ENCODE measurements at regions not wholly inside any gene's neighbourhood (a gene's known extent, or its start where the extent isn't known, plus 50 kb on each side); places are given as distances from the start of the nearest gene placed in this dataset.
"Not testable (repeated sequence)": the region's sequence is repeated elsewhere in the genome, so short reads cannot be mapped to it uniquely, and the experiment has no call there.

DNA sequence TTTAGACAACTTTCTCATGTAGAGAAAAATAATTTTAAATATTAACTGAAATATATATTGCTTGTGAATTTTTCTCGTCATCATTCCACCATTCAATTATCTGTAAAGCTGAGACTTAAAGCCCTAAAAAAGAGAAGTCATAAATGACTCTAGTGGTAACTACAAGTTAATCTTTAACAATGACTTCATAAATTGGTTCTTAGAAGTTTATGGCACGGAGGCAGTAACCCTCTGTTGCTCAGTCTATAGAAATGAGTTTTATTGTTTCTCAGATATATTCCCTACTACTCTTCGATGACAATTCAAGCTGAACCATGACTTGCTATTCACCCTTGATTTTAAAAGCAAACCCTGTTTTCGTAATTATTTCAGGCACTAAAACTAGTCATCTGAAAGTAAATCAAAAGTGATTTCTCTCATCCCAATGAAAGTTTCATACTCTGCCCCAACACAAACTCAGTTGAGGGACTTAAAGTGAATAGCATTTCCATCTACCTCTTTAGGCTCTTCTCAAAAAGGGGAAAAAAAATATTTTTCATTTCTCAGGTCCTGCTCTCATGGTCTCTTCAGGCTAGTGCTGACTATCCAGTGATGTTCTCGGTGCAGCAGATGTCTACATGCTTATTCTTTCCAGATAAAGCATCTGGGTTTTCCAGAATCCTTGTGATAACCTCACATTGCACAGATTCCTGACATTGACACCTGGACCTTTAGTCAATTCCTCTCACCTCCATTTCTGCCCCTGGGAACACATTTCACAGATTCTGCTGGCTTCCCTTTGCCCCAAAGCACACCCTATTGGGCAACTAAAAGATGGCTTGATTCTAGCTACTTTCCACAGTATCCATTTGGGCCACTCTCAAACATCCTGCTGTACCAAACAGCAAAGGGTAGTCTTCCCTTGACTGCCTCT, 207.8 kb upstream of the LRATD1 start:
- no peak for DNase-seq (ENCODE audit: low read depth in 2 of 2)

DNA sequence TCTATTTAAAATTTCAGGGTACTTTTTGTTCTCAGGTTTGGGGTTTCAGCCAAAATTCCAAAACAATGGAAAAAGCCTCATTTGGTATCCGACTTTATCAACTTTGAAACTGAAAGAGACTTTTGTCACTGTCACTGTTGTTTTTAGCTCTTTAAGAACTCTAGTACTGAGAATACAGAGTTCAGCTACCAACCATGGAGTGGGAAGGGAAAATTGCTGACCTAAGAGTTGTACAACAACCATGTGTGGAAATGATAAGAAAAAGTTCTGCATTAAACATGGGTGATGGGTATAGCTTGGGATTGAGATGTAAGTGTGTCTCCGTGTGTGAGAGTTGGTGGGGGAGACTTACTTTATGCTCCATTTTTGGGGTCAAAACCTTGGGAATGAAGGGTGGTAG, 206.6 kb upstream of the LRATD1 start:
- DNase-seq (ENCODE audit: low read depth in 2 of 2), result no peak

DNA sequence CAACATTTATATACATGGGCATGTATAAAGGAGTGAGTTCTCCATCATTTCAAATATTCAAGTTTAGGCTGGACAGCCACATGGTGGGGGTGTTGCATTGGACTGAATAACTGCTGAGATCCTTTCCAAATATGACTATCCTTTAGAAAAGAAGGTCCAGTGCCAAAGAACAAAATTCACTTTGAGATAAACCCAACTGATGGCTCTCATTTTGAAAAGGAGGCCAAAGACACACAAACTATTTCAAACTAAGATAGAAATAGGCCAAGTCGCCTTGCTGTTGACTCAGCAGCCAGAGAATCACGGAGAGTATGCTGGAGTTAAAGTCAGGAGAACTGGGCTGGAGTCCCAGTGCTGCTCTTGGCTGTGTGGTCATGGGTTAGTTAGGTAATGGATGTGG, 204.5 kb upstream of the LRATD1 start:
- DNase-seq (ENCODE audit: low read depth in 2 of 2), result no peak

DNA sequence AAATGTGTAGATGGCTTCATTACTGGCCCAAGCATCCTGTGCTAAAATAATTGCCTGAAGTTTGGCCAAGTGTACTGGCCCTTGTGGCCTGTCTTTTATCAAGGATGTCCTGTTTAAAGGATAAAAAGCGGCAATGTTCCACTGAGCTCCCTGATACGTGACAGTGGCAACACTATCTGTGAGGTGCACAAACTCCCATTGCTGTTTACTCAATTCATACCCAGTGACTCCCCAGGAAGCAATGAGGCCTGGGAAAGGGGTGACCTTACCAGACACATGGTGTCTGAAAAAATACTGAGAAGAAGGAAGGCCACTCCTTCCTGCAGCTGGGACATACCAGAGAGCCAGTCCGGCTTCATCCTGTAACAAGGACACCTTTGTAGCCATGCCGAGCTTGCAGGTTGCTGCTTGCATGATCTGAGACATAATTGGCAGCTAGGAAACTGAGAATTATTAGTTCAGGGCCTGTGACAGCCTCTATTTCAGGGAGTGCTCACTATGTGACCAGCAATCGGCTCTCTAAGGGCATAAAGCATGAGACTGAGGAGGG, 198.5 kb upstream of the LRATD1 start:
- DNase-seq (ENCODE audit: low read depth in 2 of 2), result no peak

DNA sequence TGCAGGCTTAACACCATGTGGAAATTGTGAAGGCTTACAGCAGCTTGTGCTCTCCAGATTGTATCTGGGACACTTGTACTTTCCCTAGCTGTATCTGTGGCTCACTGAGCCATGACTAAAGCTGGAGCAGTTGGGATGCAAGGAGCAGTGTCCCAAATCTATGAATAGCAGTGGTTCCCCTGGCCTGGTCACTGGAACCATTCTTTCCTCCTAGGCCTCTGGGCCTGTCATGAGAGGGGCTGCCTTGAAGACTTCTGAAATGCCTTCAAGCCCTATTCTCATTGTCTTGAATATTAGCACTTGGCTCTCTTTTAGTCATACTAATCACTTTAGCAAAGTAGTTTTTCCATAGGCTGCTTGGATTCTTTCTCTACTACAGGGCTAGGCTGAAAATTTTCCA, 186.8 kb upstream of the LRATD1 start:
- DNase-seq (ENCODE audit: low read depth in 2 of 2), result no peak

DNA sequence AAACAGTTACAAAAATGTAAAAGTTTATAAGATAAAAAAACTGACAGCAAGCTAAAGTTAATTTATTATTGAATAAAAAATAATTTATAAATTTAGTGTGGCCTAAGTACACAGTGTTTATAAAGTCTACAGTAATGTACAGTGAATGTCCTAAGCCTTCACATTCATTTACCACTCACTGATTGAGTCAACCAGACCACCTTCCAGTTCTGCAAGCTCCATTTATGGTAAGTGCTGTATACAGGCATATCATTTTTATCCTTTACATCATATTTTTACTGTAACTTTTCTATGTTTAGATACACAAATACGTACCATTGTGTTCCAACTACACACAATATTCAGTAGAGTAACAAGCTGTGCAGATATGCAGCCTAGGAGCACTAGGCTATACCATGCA, 184.2 kb upstream of the LRATD1 start:
- no peak for DNase-seq (ENCODE audit: low read depth in 2 of 2)

DNA sequence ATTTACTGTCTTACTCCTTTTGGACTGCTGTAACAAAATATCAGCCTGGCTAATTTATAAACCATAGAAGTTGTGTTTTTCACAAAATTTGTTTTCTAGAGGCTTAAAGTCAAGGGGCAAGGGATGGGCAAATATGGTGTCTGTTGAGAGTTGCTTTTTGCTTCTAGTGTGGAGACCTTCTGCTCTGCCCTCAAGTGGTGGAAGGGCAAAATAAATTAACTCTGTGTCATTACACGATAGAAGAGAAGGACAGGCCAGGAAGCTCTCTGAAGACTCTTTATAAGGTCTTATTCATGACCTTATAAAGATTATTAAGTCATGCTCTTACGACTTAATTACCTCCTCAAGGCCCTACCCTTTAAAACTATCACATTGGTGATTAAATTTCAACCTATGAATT, 181.2 kb upstream of the LRATD1 start:
- DNase-seq (ENCODE audit: low read depth in 2 of 2), result no peak

DNA sequence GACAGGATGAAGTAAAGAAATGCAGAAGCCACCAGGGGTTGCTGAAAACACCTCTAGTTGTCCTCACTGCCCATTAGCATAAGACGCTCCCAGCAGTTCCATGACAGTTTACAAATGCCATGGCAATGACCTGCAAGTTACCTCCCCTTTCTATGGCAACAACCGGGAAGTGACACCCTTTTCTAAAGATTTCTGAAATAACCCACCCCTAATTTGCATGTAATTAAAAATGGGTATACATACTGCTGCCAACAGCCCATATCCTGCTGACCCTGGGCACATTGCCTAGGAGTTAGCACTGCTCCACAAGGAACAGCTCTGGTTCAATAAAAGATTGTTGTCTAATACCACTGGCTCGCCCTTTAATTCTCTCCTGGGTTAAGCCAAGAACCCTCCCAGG, 178.3 kb upstream of the LRATD1 start:
- DNase-seq (ENCODE audit: low read depth in 2 of 2), result no peak

DNA sequence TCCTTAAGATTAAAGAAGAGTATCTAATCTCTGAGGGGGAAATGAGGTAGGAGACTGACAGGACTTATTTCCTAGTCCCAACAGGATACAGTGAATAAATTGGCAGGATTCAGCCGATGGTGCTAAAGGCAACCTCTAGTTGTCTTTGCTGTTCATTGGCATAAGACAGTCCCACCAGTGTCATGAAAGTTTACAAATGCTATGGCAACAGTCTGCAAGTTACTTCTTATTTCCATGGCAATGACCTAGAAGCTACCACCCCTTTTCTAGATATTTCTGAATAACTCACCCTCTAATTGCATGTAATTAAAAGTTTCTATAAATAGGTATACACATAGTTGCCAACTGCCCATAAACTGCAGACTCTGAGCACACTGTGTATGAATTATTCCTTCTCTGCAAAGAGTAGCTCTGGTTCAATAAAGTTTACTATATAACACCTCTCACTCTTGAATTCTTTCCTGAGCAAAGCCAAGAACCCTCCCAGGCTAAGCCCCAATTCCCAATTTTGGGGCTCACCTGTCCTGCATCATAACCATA, 172.7 kb upstream of the LRATD1 start:
- DNase-seq (ENCODE audit: low read depth in 2 of 2), result no peak

DNA sequence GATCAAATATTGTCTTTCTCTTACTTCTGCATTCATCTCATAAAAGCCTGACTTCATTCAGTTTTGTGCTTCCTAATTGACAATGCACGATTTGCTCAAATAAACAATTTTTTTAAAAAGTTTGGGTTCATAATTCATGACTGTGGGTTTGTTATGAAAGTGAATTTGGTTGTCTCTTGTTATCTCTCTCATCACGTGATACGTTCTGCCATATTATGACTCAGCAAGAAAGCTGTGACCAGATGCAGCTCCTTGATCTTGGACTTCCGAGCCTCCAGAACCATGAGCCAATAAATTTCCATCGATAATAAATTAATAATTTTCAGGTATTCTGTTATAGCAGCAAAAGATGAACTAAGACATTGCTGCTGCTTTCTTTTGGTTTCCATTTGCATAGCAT, 156.5 kb upstream of the LRATD1 start:
- DNase-seq (ENCODE audit: low read depth in 2 of 2), result no peak

DNA sequence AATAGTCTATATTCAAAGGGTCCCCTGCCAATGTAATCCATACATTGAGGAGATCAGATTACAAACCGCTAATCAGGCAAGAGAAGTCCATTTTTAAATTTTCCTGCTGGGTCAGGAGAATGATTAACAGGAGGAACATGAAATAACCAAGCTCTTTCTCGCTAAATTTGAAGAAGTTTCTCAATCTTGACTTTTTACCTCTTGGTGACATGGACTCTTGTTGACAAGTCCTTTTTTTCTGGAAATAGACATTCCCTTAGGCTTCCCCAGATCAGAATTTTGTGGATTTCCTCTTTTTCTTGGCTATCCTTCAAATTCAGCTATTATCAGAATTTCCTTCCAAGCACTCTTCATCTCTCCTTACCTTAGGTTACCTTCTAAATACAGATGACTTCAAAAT, 153.0 kb upstream of the LRATD1 start:
- DNase-seq (ENCODE audit: low read depth in 2 of 2), result no peak

DNA sequence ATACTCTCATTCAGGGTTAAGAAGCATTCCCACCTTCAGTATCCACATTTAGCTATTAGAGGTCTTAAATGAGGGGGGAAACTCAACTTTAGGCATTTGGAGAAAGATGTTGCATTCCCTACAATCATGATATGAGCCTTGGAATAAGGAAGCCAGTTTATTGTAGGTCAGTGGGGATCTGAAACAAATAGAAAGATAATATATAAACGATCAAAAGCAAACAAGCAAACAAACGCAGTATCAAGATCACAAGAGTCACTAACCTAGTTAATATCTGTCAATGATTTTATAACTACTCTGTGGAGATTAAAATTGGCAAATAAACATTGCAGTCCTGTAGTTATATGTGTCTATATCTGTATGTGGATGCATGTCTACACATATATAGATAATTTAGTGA, 152.4 kb upstream of the LRATD1 start:
- DNase-seq (ENCODE audit: low read depth in 2 of 2), result no peak

DNA sequence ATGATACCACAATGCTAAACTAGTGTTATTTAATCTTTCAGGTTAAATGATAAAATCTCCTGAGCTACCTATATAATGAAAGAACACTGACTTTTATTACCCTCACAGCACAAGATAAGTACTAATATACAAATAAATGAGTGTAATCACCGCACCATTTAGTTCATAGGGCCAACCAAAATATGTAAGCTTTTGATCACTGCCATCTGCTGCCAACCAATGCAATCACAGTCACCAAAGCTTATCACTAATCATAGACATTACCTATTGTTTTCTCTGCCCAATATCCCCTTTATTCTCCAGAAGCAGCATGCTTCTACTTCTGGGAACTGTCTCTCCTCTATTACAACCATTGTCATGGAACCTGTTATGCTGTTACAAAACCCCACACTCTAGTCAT, 151.6 kb upstream of the LRATD1 start:
- DNase-seq (ENCODE audit: low read depth in 2 of 2), result no peak

DNA sequence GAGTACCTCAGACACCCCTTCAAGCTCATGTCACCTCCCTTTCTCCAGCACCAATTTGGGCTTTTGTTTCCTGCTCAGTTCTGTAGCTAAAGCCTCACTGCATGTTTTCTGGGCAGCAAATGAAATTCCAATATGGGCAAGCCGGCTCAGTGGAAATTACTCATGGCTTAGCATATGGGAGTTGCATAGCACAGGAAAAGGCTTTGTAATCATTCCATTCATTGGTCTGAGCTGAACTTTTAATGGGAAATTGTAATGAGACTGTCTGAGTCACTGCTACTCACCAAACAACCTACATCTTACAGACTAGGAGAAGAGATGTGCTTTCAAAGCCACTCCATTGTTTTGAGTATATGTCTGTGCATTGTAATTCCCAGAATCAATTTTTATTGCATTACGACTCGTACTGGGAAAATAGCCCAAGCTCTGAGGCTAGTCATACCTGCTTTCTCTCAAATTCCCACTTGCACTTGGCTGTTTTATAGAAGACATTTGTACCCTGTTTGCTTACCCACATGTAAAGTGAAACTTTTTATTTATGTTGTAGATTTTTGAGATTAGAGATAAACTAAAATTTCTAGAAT, 139.5 kb upstream of the LRATD1 start:
- DNase-seq (ENCODE audit: low read depth in 2 of 2), result no peak

DNA sequence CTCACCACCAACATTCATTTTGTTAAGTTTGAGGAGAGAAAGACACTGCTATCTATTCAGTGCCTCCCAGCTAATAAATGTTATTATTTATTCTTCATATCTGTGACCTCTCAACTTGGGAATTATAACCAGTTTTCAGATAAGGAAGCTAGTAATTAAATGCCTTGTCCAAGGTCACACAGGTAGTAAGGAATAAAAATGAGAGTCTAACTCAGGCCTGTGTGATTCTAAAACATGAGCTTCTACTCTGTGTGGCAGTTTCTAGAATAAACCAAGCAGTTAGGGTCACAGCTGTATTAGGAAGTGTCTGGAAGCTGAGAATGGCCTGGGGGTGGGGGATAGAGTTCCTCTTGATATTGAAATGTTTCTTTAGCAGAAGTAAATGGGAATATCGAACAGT, 137.8 kb upstream of the LRATD1 start:
- DNase-seq (ENCODE audit: low read depth in 2 of 2), result no peak

DNA sequence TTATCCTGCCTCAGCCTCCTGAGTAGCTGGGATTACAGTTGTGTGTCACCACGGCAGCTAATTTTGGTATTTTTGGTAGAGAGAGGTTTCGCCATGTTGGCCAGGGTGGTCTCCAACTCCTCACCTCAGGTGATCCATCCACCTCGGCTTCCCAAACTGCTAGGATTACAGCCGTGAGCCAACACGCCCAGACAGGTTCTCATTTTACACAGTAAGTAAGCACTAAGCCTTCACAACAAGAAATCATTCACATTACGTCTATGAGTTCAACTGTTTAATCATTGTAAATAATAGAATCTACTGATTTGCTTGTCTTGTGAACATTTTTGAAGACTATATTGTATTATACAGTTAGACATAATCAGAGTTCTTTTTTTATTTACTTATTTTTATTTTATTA, 131.5 kb upstream of the LRATD1 start:
- no peak for DNase-seq (ENCODE audit: low read depth in 2 of 2)

DNA sequence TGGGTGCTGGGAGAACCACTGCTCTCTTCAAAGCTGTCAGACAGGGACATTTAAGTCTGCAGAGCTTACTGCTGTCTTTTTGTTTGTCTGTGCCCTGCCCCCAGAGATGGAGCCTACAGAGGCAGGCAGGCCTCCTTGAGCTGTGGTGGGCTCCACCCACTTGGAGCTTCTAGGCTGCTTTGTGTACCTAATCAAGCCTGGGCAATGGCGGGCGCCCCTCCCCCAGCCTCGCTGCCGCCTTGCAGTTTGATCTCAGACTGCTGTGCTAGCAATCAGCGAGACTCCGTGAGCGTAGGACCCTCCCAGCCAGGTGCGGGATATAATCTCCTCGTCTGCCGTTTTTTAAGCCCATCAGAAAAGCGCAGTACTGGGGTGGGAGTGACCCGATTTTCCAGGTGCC, 125.6 kb upstream of the LRATD1 start:
- not testable (repeated sequence) for DNase-seq (ENCODE audit: low read depth in 2 of 2)

DNA sequence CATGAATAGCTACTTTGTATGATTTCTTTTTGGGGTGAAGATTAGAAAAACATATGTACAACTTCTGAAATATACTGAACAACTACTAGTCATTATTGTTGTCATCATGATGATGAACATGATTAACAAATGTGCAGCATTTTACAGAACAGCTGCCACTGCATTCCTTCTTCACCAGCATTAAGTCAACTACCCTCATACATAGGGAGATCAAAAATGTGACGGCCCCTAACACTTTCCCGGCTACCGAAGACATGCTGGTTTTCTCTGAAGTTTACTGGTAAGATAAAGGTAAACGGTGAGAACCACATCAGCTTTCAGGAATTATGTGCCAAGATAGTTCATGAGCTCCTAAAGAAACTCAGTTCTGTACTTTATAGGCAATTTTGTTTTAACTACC, 121.0 kb upstream of the LRATD1 start:
- DNase-seq (ENCODE audit: low read depth in 2 of 2), result no peak

DNA sequence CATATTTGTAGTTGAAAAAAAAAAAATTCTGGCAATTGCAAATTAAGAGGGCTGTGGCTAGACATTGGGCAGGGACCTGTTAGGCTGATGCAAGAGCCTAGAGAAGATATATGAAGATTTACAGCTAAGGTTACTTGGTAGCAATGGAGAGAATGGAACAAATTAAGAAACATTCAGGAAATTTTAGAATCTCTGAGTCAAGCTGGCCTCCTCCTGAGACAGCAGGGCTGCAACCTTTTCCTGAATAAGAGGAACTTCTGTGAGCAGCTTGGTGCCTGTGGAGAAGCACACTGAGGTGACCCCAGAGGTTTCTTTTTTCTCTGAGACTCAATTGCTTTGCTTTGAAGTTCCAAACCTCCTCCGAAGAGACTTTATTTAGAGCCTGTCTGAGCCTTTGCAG, 118.6 kb upstream of the LRATD1 start:
- no peak for DNase-seq (ENCODE audit: low read depth in 2 of 2)

DNA sequence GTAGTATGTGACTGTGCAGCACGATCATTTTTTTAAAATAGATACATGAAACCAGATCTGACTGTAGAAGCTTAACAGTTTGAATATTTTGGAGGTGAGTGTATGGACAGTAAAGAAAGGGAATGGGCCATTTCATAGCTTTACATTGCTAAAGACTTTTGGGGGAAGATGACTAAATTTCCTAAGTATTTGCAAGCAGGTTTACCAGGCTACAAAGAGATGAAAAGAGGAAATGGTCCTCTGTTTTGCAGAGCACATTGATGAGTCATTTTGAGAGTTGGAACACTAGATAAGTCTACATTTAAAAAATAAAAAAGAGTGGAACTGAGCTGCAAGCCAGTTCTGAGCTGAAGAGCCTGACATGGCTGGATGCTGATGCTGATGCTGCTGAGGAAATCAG, 115.7 kb upstream of the LRATD1 start:
- DNase-seq (ENCODE audit: low read depth in 2 of 2), result no peak

DNA sequence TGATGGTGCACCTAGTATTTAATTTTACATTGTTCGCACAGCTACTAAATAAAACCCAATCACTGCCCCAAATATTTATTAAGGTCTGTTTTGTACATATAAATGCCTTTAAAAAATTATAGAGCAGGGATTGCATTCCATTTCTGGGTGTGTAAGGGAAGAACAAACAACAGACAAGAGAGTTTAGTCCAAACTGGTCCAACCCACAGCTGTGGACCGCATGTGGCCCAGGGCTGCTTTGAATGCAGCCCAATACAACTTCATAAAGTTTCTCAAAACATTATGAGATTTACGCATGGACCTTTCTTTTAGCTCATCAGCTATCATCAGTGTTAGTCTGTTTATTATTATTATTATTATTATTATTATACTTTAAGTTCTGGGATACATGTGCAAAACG, 114.8 kb upstream of the LRATD1 start:
- DNase-seq (ENCODE audit: low read depth in 2 of 2), result no peak

DNA sequence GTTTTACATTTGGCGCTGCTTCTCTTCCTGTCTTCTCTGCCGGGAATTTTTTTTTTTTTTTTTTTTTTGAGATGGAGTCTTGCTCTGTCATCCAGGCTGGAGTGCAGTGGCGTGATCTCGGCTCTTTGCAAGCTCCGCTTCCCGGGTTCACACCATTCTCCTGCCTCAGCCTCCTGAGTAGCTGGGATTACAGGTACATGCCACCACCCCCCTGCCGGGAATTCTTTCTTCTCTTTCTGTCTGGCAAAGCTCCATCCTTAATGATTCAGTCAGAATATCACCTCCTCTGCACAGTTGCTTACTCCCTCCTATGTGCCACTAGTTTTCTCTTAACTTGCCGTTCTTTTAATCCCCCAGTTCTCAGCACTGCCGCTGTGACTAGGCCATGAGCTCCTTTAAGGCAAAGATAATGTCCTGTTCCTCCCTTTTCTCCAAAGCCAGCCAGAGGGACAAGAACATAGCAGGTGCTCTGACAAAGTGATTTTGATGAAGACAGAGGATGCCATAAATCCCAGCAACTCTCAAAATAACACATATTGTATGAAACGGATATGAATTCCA, 112.1 kb upstream of the LRATD1 start:
- DNase-seq (ENCODE audit: low read depth in 2 of 2), result no peak
